Loucy (cell line): ENCODE measurements at regions not wholly inside any gene's neighbourhood (a gene's known extent, or its start where the extent isn't known, plus 50 kb on each side); places are given as distances from the start of the nearest gene placed in this dataset.
"Not testable (repeated sequence)": the region's sequence is repeated elsewhere in the genome, so short reads cannot be mapped to it uniquely, and the experiment has no call there.

Source experiments
- CTCF ChIP-seq: fragments of 200-600 bp; sonication (generic); conservative IDR thresholded peaks from 2 replicates; pipeline ENCODE4 v1.5.1; 2014; ENCODE audit warnings: mild to moderate bottlenecking, antibody characterized with exemption, low read length
- EZH2phosphoT487 ChIP-seq: fragments of 200-600 bp; IDR thresholded peaks from 2 replicates; pipeline ENCODE4 v1.6.1; 2018; ENCODE audit warnings: antibody characterized with exemption, mild to moderate bottlenecking, moderate library complexity, borderline replicate concordance

- not testable (repeated sequence) for TF ChIP-seq CTCF, EZH2phosphoT487
Observed at GRCh38 chr15:24435075-24435820, 240.3 kb upstream of the NPAP1 start.
